GM19043 (cell line): ENCODE measurements at regions not wholly inside any gene's neighbourhood (a gene's known extent, or its start where the extent isn't known, plus 50 kb on each side); places are given as distances from the start of the nearest gene placed in this dataset.

ENCODE experiments used
- ATAC-seq: cut with Tn5 transposase; IDR thresholded peaks from one replicate; pipeline ENCODE4 v1.9.1; 2021; ENCODE audit warnings: low read depth; ENCODE audit not compliant: unreplicated experiment

DNA sequence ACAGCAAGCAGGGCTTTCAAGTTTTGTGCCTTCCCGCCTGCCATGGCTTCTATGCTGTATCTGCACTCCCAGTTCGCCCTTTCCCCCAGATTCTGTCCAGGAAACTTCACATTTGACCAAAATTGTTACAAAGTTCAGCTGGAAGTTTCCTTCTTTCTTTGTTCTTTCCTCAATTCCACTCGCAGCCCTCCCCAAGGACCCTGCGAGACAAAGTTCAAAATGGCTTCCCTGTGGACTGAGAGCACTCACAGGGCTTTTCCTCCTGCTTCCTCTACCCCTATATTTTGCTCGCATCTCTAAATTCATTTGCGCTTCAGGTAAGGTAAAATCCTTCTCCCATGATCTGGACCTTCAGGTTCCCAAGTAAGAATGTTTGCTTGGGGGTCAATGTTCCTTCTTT is 1348.4 kb upstream of the B3GALT2 start:
- no peak for ATAC-seq

DNA sequence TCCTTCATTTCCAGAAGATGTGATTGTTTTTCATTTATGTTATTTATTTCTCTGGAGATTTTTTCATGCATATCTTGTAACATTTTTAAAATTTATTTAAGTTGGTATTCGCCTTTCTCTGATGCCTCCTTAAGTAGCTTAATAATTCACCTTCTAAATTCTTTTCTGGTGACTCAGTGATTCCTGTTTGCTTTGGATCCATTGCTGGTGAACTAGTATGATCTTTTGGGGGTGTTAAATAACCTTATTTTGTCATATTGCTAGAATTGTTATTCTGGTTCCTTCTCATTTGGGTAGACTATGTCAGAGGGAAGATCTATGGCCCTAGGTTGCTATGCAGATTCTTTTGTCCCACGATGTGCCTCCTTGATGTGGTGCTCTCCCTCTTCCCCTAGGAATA is 1347.2 kb upstream of the B3GALT2 start:
- ATAC-seq, result no peak

DNA sequence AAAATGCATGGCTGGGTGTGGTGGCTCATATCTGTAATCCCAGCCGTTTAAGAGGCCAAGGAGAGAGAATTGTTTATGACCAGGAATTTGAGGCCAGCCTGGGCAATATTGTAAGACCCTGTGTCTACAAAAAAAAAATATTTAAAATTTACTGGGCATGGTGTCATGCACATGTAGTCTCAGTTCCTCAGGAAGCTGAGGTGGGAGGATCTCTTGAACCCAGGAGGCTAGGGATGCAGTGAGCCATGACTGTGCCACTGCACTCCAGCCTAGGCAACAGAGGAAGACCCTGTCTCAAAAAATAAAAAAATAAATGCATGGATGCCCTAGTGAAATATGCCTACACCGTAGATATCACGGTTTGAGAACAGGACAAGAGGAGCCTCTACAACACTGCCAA is 1331.2 kb upstream of the B3GALT2 start:
- no peak for ATAC-seq

DNA sequence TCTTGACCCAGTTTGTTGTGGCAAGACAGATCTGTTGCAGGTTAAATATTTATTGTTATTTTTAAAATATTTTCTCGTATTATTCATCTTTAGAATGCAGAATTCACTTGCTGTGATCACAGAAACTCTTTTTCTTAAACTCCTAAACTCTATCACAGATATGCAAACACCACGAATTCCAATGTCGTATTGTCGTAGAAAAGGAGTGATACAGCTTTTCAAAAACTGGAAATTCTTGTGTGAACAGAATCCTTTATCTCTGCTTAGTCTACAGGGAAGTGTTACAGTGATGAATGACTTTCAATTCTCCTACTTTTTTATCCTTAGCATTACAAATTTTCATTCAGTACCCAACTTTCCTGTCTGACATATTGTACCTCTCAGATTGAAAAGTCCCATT is 1329.5 kb upstream of the B3GALT2 start:
- ATAC-seq, result no peak

DNA sequence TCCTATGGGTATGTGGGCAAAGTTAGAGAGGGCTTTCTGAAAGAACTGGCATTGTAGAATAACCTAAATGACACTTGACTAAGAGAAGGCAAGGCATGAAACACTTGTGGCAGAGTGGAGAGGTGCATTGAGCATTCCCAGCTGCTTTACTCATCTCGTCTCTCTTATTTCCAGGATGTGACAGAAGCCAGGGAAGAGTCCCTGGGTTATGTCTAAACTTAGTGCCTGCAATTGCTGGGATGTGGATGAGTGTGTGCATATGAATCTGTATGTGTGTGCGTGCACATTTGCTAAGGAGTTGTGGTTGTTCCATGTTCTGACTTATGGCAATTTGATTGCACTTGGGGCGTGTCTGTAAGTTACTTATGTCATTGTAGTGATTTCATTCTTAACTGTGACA is 1326.5 kb upstream of the B3GALT2 start:
- no peak for ATAC-seq

DNA sequence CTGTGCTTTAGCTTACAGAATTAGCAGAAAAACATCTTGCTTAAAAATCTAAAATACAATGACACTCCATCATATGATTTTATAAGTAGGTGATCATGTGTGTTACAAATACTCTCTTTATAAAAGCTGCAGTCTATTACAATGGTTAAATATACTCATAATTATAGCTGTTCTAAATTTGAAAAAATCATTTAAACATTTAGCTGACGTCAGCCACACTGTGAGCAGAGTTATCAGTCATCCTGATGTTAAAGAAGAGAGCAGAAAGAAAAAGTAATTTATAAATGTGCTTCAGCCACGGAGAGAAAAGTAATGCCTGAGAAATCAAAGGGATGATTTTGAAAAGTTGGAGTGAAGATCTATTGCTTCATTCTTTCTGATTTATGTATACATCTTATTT is 1325.9 kb upstream of the B3GALT2 start:
- no peak for ATAC-seq

DNA sequence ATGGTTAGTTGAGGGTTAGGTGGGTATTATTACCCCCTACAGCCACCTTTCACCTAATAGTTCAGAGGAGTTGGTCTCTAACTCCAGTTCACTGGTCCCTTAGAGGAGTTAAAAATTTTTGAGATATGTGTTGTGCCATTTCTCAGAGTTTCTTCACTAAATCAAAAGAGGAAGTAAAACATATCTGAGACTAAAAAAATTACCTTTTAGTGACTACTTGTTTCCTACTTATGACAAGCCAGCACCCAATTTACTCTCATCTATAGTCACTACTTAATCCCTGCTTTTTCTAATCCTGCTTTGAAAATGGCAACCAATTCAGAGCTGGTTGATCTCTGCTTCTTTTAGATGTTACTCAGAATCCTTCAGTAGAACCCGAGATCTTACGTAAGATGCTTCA is 1316.8 kb upstream of the B3GALT2 start:
- ATAC-seq, result no peak

DNA sequence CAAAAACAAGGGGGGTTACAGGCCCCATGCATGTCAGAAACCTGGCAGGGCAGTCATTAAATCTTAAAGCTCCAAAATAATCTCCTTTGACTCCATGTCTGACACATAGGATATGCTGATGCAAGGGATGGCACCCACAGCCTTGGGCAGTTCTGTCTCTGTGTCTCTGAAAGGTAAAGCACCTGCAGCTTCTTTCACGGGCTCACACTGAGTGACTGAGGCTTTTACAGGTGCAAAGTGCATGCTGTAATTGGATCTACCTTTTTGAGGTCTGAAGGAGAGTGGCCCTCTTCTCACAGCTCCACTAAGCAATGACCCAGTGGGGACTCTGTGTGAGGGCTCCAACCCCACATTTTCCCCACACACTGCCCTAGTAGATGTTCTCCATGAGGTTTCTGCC is 1309.0 kb upstream of the B3GALT2 start:
- ATAC-seq, result no peak

DNA sequence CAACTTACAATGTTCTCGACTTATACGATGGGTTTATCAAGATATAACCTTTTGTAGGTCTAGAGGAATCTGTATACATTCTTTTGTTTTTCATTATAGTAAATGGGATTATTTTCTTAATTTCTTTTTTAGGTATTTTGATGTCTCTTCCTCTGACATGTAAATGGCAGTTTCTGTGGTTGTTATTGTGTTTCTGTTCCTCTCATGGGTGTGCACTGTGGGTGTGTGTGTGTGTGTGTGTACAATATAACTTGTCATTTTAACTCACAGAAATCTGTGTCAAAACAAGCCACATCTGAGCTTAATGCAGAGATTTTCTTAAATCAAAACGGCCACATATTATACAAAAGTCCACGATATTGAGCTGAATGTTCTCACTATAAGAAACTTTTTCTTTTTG is 1300.8 kb upstream of the B3GALT2 start:
- no peak for ATAC-seq

DNA sequence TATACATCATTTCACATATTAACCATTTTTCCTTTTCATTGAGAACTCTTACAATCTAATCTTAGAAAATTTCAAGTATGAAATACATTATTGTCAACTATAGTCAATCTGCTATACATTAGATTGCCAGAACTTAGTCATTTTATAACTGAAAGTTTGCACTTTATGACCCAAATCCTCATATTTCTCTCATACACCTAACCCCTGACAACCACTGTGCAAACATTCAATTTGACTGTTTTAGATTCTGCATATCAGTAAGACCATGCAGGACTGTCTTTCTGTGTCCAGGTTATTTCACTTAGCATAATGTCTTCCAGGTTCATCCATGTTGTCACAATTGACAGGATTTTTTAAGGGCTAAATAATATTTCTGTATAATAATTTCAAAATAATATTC is 1299.0 kb upstream of the B3GALT2 start:
- no peak for ATAC-seq

DNA sequence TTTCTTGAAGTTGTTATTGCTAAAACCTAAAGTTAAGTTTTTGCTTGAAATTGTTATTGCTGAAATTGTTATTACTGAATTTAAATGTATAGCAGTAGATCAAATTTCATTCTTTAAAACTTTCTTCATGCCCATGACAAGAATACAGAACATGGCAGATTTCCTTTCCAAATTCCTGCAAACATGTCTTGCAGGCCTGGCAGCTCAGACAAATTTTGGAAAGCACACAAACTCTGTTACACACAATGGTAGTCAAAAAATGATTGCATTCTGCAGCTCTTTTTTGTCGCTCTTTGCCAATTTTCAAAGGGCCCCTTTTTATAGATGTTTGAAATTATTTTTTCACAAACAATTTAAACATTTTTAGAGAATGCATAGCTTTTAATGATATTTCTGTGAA is 1292.3 kb upstream of the B3GALT2 start:
- no peak for ATAC-seq

DNA sequence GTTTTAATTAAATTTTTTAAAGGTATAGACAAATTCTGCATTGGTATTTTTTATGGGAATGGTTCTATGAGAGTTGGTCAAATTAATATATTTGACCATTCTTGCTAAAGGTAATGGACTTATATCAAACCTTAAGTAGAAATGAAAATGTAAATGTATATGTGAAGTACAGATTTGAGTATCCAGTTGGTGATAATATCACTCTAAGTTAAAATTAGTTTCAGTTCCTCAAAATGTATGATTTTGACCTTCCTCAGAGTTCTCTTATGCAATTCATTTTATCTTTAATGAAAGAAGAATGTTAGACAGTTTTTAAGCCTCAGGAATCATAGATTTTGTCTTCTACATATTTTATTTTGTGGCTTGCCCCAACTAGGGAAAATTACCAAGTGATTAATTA is 1291.5 kb upstream of the B3GALT2 start:
- ATAC-seq, result peak; percentile 91

DNA sequence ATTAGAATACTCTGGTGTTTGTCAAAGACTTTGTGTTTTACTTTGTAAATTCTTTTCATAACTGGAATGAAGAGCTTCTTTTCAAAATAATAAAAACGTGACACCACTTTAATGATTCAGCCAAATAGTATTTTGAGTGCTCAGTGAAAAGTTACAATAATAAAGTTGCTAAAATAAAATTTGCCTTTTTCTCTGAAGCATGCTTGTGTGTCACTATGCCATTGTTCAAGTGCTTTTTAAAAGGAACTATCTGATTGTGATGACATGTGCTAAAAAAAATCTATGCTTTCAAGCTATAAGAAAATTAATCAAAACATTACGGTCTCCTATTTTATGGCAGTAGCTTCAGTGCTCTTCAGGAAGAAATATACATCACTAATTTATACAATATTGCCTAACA is 1290.5 kb upstream of the B3GALT2 start:
- no peak for ATAC-seq

DNA sequence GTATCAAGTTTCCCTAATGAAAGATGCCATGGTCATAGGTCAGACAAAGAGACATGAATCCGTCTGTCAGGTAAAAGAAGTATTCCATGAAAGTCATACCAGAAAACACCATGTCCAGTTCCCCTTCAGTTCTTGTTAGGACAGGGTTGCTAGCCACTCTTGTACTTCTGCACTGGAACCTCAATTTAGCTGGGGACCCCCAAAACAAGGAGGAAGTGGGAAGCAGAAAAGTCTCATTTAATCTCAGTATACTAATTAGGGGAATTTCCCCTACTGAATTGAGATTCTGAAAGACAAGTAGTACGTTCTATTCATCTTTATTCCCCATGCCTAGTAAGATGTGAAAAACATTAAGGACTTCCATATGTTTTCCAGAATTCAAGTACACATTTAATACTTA is 1289.9 kb upstream of the B3GALT2 start:
- ATAC-seq, result no peak

DNA sequence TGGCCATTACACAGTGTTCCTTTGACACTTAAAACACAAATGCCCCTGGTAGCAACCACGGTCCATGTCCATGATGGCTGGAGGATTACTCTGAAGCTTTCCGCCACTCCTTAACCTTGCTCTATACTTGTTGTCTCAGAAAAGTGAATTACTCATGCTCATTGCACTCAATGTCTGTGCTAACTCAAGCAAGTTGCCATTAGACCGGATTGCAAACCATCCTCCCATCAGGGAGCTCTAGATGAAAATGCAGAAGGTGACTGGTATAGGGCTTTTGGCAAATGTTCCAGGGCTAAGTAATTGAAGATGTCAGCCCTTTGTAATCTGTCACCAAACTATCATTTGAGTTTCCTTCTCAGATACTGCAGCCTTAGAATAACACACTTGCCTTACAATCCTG is 1288.3 kb upstream of the B3GALT2 start:
- no peak for ATAC-seq

DNA sequence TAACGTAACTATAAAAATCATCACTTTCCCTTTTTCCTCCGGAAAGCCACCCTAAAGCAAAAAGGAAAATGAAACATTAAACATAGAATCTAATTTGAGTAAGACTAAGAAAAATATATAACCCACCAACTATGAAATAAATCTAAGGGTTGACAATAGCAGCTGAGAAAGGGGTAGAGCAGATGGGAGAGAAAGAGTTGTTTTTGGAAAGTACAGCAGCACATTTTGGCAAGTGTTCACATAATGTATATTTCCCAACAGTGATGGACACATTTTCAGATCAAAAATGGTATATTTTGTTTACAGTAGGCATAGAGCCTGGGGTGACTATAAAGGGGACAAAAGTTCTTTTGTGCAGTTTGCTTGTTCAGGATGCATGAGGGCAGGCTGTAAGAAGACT is 1287.4 kb upstream of the B3GALT2 start:
- no peak for ATAC-seq

DNA sequence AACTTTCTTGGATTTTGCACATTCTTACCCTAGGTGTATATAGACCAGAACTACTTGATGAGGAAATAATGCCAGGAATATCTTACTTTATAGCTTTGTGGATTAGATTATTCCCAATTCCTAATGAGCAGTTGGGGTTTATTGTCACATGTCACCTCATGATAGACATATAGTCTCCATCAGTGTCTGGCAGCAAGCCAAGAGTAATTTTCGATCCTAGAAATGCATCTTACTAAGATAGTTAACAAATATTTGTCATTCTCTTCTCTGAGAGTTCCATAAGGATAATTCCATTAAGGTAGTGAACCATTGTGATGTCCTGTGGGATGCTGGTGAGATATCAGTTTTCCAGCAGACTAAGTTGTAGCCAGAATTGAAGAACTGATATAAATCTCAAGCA is 1282.9 kb upstream of the B3GALT2 start:
- ATAC-seq, result no peak

DNA sequence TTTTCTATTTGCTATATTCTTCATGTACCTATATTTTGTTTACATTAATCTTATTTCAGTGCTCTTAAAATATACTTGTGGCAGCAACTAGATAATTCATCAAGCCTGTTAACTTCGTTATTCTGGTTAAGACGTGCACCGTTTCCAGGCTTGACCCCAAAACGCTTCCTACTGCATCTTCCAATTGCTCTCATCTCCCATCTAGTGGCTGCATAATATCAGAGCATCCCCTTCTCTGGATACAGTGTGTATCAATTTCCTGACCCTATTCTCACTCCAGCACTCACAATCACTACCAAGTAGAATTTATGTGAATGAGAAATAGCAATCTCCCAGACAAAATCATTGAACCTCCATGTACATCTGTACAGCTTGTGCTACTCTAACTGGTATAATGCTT is 1280.3 kb upstream of the B3GALT2 start:
- ATAC-seq, result no peak

DNA sequence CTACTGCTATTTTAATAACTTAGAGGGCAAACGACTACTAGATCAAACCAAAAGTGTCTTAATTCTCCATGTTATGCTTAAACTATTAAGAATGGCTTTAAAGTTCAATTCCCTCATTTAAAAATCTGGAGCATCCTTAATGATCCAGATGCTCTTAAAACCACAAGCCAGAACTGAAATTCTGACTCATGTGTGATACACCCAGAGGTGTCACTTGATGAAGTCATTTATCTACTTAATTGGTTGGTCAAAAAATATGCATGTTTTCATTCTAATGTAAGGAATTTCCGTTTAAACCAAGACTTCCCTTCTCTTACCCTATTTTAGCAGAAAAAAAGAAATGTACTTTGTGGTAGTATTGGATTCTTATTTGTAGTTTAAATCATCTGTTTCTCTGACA is 1261.2 kb upstream of the B3GALT2 start:
- no peak for ATAC-seq

DNA sequence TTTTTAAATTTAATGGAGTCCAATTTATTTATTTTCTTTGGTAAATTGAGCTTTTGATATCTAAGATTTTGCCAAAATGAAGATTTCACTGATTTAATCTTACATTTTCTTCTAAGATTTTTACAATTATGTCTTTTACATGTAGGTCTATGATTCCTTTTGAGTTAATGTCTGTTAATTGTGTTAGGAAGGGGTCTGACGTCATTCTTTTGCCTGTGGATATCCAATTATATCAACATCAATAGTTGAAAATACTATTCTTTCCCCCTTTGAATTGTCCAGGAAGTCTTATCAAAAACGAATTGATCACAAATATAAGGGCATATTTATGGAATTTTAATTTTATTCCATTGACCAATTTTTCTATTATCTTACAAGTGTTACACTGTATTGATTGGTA is 1258.8 kb upstream of the B3GALT2 start:
- ATAC-seq, result no peak

DNA sequence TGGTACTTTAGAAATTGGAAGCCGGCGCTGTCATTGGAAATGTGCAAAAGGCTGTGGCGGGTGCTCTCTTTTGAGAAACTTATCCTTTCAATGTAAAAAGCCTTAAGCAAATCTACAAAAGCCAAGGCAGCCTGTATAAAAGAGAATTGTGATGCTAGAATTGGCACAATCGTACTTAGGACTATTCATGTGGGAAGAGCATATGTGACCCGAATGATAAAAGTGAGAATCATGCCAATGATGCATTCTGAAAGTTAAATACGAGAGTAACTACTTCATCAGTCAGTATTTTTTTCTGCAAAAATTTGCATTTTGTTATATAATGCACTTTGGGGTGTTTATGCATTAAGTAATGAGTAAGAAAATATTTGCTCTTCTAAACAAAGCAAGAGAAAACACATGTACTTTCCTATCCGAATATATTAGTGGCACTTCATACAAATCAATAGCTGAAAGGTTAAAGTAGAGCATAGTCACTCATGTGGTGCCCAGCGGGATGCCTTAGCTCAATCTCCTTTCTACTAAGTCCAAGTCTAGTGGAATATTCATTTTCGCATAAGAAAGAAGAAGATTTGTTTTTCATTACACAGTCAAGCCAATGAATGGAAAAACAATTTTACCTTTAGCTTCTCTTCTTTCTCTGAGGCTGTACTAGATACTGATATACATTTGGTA is 1256.6 kb upstream of the B3GALT2 start:
- no peak for ATAC-seq

DNA sequence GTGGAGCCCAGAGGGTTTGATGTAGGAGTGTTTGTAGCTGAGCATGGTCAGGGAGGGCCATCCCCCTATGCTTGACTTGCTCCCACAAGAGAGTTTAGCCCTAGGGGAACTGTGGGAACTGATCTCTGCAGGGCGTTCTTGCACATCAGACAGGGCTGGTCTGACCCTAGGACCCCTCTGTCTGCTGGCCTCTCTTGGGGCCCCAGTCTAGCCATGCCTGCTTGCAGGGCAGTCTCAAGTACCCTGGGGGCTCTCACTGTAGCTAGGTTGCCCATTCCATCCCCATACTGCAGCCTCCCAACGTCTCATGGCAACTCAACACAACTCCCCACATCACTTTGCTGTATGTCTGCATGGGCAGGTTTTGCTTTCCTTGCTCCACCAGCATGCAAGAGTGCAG is 1250.7 kb upstream of the B3GALT2 start:
- no peak for ATAC-seq

DNA sequence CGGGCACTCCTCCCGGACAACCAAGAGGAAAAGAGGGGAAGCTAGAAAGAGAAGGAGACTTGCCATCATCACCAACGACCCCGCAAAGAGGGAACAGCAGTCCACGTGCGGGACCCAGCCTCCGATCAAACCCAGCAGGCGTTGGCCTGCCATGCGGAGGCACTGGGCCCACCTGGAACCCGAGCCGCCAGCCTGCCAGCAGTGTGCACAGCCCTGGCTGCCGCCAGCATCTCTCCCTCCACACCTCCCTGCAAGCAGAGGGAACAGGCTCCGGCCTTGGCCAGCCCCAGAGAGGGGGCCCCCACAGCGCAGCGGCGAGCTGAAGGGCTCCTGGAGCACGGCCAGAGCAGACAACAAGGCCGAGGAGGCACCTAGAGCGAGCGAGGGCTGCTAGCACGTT is 1244.7 kb upstream of the B3GALT2 start:
- no peak for ATAC-seq
